GM23338 (cell line): ENCODE measurements at regions not wholly inside any gene's neighbourhood (a gene's known extent, or its start where the extent isn't known, plus 50 kb on each side); places are given as distances from the start of the nearest gene placed in this dataset.

Source experiments
- ATAC-seq: fragments of 200-7000 bp; cut with Tn5 transposase; 3 replicates; pipeline ENCODE4 v1.9.1; 2020
- DNase-seq: peaks from one replicate; pipeline ENCODE4 v3.0.0-alpha.2; 2015; ENCODE audit warnings: low spot score
- H2AFZ ChIP-seq: fragments of 200-600 bp; sonication (generic); 2 replicates; pipeline ENCODE4 v1.8.0; 2016; ENCODE audit warnings: antibody characterized with exemption, mild to moderate bottlenecking, moderate library complexity
- H3F3A ChIP-seq: fragments of 200-600 bp; sonication (generic); replicated peaks from 2 replicates; pipeline ENCODE4 v1.8.0; 2017; ENCODE audit warnings: antibody characterized with exemption, mixed run types, low read depth
- H3K27ac ChIP-seq: fragments of 200-600 bp; sonication (generic); 2 replicates; pipeline ENCODE4 v1.6.1; 2016; ENCODE audit warnings: low read depth
- H3K27me3 ChIP-seq: fragments of 200-600 bp; sonication (generic); 2 replicates; pipeline ENCODE4 v1.8.0; 2016; ENCODE audit warnings: mild to moderate bottlenecking, mixed run types, moderate library complexity; ENCODE audit not compliant: insufficient read depth
- H3K36me3 ChIP-seq: fragments of 200-600 bp; sonication (generic); 2 replicates; pipeline ENCODE4 v1.8.0; 2016; ENCODE audit warnings: mild to moderate bottlenecking; ENCODE audit not compliant: insufficient read depth
- H3K4me1 ChIP-seq: fragments of 200-600 bp; sonication (generic); 2 replicates; pipeline ENCODE4 v1.8.0; 2016; ENCODE audit warnings: mild to moderate bottlenecking, moderate library complexity; ENCODE audit not compliant: insufficient read depth
- H3K4me2 ChIP-seq: fragments of 200-600 bp; sonication (generic); 2 replicates; pipeline ENCODE4 v1.7.1; 2017; ENCODE audit warnings: mixed run types
- H3K4me3 ChIP-seq: fragments of 200-600 bp; sonication (generic); 2 replicates; pipeline ENCODE4 v1.6.1; 2016; ENCODE audit warnings: mixed run types
- H3K79me2 ChIP-seq: fragments of 200-600 bp; sonication (generic); replicated peaks from 2 replicates; pipeline ENCODE4 v1.8.0; 2017; ENCODE audit warnings: mild to moderate bottlenecking; ENCODE audit not compliant: insufficient read depth
- H3K9me2 ChIP-seq: fragments of 200-600 bp; sonication (generic); 2 replicates; pipeline ENCODE4 v1.8.0; 2017; ENCODE audit not compliant: insufficient read depth
- H4K20me1 ChIP-seq: fragments of 200-600 bp; sonication (generic); replicated peaks from 2 replicates; pipeline ENCODE4 v1.8.0; 2017; ENCODE audit warnings: mild to moderate bottlenecking; ENCODE audit not compliant: insufficient read depth
- H3K27ac Mint-ChIP-seq: 2 replicates; pipeline ENCODE4 v1.8.0; 2020; ENCODE audit warnings: inconsistent platforms, mild to moderate bottlenecking, moderate library complexity, mixed read lengths
- H3K27me3 Mint-ChIP-seq: 3 replicates; pipeline ENCODE4 v1.8.0; 2022; ENCODE audit warnings: low read depth, mild to moderate bottlenecking, moderate library complexity, mixed read lengths, inconsistent platforms; ENCODE audit not compliant: insufficient read depth, poor library complexity
- H3K36me3 Mint-ChIP-seq: 3 replicates; pipeline ENCODE4 v1.8.0; 2021; ENCODE audit warnings: low read depth, mild to moderate bottlenecking, inconsistent platforms, moderate library complexity, mixed read lengths
- H3K4me1 Mint-ChIP-seq: 3 replicates; pipeline ENCODE4 v1.8.0; 2020; ENCODE audit warnings: mild to moderate bottlenecking, inconsistent platforms, mixed read lengths
- H3K4me3 Mint-ChIP-seq: 3 replicates; pipeline ENCODE4 v1.8.0; 2021; ENCODE audit warnings: moderate library complexity, mild to moderate bottlenecking, inconsistent platforms, mixed read lengths
- H3K9me3 Mint-ChIP-seq: 3 replicates; pipeline ENCODE4 v1.8.0; 2020; ENCODE audit warnings: moderate library complexity, mild to moderate bottlenecking, inconsistent platforms, mixed read lengths
- CREB1 ChIP-seq: fragments of 250-450 bp; sonication (Bioruptor Pico); IDR thresholded peaks from 2 replicates; pipeline ENCODE4 v1.5.0; 2020; ENCODE audit warnings: low read depth, mild to moderate bottlenecking, moderate library complexity
- CTCF ChIP-seq, 2 experiments: fragments of 200-600 bp in 1 of 2; sonication (generic) in 1 of 2; conservative IDR thresholded peaks; 2 replicates each; pipeline versions ENCODE4 v1.5.1 to v1.6.1; 2016 to 2017; ENCODE audit warnings: antibody characterized with exemption in 2 of 2, low read depth in 2 of 2, mild to moderate bottlenecking in 2 of 2, moderate library complexity in 1 of 2
- NANOG ChIP-seq: IDR thresholded peaks from 2 replicates; pipeline ENCODE4 v1.6.1; 2016; ENCODE audit warnings: antibody characterized with exemption, borderline replicate concordance
- POLR2AphosphoS5 ChIP-seq: IDR thresholded peaks from 2 replicates; pipeline ENCODE4 v1.6.1; 2016; ENCODE audit warnings: antibody characterized with exemption, low read depth
- REST ChIP-seq: IDR thresholded peaks from one replicate; pipeline ENCODE4 v1.6.1; 2018; ENCODE audit warnings: antibody characterized with exemption; ENCODE audit not compliant: unreplicated experiment
- STAT1 ChIP-seq: IDR thresholded peaks from one replicate; pipeline ENCODE4 v1.6.1; 2016; ENCODE audit warnings: antibody characterized with exemption; ENCODE audit not compliant: unreplicated experiment
- ZNF114 ChIP-seq: fragments of 250-450 bp; sonication (Bioruptor Pico); IDR thresholded peaks from 2 replicates; pipeline ENCODE4 v1.5.0; 2020; ENCODE audit warnings: mild to moderate bottlenecking, moderate library complexity
- TF ChIP-seq, protein P1 (sequence below): fragments of 250-450 bp; sonication (Bioruptor Pico); IDR thresholded peaks from 2 replicates; pipeline ENCODE4 v1.5.0; 2020; ENCODE audit warnings: mild to moderate bottlenecking, moderate library complexity

DNA sequence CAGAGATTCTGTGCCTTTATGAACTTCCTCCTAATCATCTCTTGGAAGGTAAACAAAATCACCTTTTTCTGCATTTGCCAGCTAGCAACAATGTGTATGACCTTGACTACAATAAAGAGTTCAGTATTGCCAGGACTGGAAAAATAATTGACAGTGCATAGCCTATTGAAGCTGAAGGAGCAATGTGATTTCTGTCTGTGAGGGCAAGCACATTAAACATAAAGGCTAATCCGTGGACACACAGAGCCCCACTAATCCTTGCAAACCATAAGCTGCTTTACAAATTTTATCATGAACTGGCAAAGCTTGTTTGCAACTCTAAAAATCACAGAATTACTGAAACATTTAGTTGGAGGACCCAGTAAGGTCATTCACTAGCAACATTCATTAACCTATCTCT is 563.8 kb downstream of the PYDC2 start:
- no peaks in the 10 kb centered on the region for H3K4me1 ChIP-seq
- H3K9me2 ChIP-seq, result no peaks in the 10 kb centered on the region
- no peak for ATAC-seq
- H3K27ac ChIP-seq, result no peak overlapping the region
- TF ChIP-seq CTCF (conservative IDR thresholded peaks at IDR 0.05; ENCODE audit: low read depth in 2 of 2), result no peak
- TF ChIP-seq STAT1, result no peak
- TF ChIP-seq REST, result no peak
- H3K4me1 Mint-ChIP-seq, result no peaks in the 10 kb centered on the region
- no peaks in the 10 kb centered on the region for H3K27me3 Mint-ChIP-seq
- no peak overlapping the region for H3K4me2 ChIP-seq
- H3K79me2 ChIP-seq, result no peaks in the 10 kb centered on the region
- DNase-seq, result no peak
- H3K27ac Mint-ChIP-seq, result no peak overlapping the region
- H4K20me1 ChIP-seq, result no peaks in the 10 kb centered on the region
- H3K4me3 ChIP-seq, result no peak overlapping the region
- H3K4me3 Mint-ChIP-seq, result no peak overlapping the region
- H2AFZ ChIP-seq, result peak overlapping the region; percentile 53
- no peaks in the 10 kb centered on the region for H3F3A ChIP-seq
- H3K27me3 ChIP-seq, result no peaks in the 10 kb centered on the region
- no peaks in the 10 kb centered on the region for H3K9me3 Mint-ChIP-seq
- no peaks in the 10 kb centered on the region for H3K36me3 Mint-ChIP-seq
- H3K36me3 ChIP-seq, result no peaks in the 10 kb centered on the region

DNA sequence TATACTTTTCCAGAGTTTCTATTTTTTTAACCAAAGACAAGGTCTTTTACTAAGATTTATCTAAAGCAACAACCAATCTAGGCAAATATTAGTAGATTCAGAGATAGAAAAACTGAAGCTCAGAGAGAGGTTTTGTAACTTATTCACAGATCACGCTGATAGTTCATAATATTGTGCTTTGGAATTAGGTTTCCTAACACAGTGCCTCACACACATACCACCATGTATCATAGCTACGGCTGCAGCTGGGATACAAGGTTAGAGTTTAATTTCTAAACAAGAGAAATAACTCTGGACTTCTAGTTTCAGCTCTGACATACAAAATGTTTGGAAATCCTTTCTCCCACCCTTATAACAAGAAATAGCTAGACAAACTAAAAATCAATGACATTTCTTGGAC is 565.7 kb downstream of the PYDC2 start:
- H3K27me3 Mint-ChIP-seq, result no peaks in the 10 kb centered on the region
- H3K9me2 ChIP-seq, result no peaks in the 10 kb centered on the region
- DNase-seq (no peak), ATAC-seq (no peak)
- no peak overlapping the region for H2AFZ ChIP-seq
- no peaks in the 10 kb centered on the region for H3K36me3 Mint-ChIP-seq
- H3K79me2 ChIP-seq, result no peaks in the 10 kb centered on the region
- H3K36me3 ChIP-seq, result no peaks in the 10 kb centered on the region
- H3K27ac Mint-ChIP-seq, result no peak overlapping the region
- H3K4me1 ChIP-seq, result no peaks in the 10 kb centered on the region
- no peak overlapping the region for H3K4me3 Mint-ChIP-seq
- H3K27ac ChIP-seq, result no peak overlapping the region
- H3K4me1 Mint-ChIP-seq, result no peaks in the 10 kb centered on the region
- H4K20me1 ChIP-seq, result no peaks in the 10 kb centered on the region
- H3K27me3 ChIP-seq, result no peaks in the 10 kb centered on the region
- no peaks in the 10 kb centered on the region for H3F3A ChIP-seq
- no peak overlapping the region for H3K4me3 ChIP-seq
- H3K9me3 Mint-ChIP-seq, result no peaks in the 10 kb centered on the region
- H3K4me2 ChIP-seq, result no peak overlapping the region
- TF ChIP-seq CTCF (conservative IDR thresholded peaks at IDR 0.05; ENCODE audit: low read depth in 2 of 2) (no peak), CREB1 (CRISPR knock-in tag) (no peak), POLR2AphosphoS5 (no peak), ZNF114 (CRISPR knock-in tag) (no peak), STAT1 (no peak), NANOG (no peak)
- TF ChIP-seq, protein P1, sequence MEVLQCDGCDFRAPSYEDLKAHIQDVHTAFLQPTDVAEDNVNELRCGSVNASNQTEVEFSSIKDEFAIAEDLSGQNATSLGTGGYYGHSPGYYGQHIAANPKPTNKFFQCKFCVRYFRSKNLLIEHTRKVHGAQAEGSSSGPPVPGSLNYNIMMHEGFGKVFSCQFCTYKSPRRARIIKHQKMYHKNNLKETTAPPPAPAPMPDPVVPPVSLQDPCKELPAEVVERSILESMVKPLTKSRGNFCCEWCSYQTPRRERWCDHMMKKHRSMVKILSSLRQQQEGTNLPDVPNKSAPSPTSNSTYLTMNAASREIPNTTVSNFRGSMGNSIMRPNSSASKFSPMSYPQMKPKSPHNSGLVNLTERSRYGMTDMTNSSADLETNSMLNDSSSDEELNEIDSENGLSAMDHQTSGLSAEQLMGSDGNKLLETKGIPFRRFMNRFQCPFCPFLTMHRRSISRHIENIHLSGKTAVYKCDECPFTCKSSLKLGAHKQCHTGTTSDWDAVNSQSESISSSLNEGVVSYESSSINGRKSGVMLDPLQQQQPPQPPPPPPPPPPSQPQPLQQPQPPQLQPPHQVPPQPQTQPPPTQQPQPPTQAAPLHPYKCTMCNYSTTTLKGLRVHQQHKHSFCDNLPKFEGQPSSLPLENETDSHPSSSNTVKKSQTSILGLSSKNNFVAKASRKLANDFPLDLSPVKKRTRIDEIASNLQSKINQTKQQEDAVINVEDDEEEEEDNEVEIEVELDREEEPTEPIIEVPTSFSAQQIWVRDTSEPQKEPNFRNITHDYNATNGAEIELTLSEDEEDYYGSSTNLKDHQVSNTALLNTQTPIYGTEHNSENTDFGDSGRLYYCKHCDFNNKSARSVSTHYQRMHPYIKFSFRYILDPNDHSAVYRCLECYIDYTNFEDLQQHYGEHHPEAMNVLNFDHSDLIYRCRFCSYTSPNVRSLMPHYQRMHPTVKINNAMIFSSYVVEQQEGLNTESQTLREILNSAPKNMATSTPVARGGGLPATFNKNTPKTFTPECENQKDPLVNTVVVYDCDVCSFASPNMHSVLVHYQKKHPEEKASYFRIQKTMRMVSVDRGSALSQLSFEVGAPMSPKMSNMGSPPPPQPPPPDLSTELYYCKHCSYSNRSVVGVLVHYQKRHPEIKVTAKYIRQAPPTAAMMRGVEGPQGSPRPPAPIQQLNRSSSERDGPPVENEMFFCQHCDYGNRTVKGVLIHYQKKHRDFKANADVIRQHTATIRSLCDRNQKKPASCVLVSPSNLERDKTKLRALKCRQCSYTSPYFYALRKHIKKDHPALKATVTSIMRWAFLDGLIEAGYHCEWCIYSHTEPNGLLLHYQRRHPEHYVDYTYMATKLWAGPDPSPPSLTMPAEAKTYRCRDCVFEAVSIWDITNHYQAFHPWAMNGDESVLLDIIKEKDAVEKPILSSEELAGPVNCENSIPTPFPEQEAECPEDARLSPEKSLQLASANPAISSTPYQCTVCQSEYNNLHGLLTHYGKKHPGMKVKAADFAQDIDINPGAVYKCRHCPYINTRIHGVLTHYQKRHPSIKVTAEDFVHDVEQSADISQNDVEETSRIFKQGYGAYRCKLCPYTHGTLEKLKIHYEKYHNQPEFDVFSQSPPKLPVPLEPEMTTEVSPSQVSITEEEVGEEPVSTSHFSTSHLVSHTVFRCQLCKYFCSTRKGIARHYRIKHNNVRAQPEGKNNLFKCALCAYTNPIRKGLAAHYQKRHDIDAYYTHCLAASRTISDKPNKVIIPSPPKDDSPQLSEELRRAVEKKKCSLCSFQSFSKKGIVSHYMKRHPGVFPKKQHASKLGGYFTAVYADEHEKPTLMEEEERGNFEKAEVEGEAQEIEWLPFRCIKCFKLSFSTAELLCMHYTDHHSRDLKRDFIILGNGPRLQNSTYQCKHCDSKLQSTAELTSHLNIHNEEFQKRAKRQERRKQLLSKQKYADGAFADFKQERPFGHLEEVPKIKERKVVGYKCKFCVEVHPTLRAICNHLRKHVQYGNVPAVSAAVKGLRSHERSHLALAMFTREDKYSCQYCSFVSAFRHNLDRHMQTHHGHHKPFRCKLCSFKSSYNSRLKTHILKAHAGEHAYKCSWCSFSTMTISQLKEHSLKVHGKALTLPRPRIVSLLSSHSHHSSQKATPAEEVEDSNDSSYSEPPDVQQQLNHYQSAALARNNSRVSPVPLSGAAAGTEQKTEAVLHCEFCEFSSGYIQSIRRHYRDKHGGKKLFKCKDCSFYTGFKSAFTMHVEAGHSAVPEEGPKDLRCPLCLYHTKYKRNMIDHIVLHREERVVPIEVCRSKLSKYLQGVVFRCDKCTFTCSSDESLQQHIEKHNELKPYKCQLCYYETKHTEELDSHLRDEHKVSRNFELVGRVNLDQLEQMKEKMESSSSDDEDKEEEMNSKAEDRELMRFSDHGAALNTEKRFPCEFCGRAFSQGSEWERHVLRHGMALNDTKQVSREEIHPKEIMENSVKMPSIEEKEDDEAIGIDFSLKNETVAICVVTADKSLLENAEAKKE, result no peak
